M059J (cell line): ENCODE measurements at regions not wholly inside any gene's neighbourhood (a gene's known extent, or its start where the extent isn't known, plus 50 kb on each side); places are given as distances from the start of the nearest gene placed in this dataset.
A peak's percentile ranks its signal among the peaks of the same experiment; 100 is the strongest.
"Not testable (repeated sequence)": the region's sequence is repeated elsewhere in the genome, so short reads cannot be mapped to it uniquely, and the experiment has no call there.

Source experiments
- DNase-seq: peaks from one replicate; pipeline ENCODE4 v3.0.0-alpha.2; 2012; ENCODE audit warnings: low read depth

DNA sequence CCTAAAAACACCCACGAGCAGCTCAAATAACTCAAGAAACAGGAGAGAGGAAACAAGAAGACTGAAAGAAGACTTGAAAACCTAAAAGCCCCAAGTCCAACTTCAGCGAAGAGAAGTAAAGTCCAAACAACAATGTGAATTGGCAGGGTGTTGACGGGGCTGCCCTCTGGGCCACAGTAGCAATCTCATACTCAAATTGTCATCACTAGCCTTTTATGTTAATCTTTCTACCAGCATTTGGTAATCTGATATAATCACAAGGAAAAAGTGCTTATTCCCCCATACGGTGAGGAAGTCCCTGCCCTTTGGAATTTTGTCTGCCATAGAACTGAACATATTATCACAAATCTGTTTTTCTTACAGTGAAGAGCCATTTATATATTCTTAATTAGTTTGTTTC lies 51.5 kb upstream of the IFNE start:
- no peak for DNase-seq

DNA sequence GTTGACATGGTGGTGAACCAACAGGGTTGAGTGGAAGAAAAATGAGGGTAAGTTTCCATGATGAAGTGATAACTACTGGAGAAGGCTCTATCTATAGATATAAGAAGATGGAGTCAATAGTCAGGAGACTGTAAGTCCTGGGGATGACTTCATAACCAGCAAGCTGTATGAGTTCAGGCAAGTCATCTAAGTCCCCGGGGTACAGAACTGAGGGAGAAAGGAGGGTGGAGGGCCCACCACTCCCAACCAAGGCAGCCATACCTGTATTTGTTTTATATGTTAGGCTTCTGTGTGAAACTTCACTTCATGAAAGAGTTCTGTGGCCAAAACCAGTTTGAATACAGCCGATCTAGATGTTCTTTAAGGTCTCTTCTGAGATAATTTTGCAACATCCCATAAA lies 53.3 kb upstream of the IFNE start:
- no peak for DNase-seq

DNA sequence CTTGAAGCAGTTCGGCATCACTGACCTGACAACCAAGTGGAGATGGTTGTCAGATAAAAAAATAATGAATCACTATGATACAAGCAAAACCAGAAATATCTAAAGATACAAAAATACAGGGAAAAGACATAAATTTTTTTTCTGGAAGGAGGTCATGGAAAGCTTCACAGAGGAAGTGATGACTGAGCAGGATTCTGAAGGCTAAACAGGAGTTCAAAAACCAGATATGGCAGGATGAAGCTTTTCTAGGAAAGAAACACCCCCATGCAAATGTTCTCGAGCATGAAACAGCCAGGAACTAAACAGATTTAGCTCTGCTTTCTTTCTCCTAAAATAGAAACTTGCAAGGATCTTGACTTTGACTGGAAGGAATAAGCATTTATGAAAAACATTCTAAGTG lies 60.7 kb upstream of the IFNE start:
- DNase-seq: peak; percentile 45

DNA sequence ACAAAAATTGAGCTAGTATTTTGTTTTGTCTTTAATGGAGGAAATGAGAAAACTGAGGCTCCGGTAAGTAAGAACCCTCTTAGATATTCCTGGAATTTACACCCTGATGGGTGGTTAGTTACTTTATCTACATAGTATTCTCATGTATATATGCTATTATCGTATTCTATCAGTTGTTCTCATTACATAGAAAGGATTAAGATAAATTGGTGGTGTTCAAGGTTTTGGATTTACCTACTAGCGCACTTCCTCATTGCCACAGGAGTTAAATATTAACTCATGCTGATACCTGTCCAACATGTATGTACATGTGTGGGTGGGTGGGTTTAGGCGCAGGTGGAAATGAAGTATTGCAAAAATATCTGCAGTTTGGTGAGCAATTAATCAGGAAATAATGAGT lies 61.1 kb upstream of the IFNE start:
- no peak for DNase-seq

DNA sequence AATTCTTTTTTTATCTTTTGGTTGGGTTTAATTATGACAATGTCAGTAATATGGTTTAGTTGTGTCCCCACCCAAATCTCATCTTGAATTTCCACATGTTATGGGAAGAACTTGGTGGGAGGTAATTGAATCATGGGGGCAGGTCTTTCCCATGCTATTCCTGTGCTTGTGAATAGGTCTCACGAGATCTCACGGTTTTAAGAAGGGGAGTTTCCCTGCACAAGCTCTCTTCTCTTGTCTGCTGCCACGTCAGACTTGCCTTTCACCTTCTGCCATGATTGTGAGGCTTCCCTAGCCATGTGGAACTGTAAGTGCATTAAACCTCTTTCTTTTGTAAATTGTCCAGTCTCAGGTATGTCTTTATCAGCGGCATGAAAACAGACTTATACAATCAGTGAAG lies 61.7 kb upstream of the IFNE start:
- not testable (repeated sequence) for DNase-seq

DNA sequence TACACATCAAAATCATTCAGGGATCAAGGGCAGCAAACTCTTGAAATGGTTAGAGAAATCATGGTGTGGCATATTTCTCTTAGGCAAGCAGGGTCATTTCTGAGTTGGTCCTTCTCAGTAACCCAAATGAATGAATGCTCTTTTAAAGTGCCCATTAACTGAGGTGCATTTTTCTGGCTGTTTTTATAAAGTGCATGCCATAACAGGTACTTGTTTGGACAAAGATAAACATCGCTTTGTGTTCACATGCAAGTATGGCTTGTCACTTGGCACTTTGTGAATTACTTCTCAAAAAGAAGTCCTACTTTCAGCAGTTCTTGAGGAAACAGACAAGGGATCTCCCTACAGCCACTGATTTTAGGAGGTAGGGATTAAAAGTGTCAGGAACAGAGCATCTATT lies 64.8 kb upstream of the IFNE start:
- DNase-seq: no peak

DNA sequence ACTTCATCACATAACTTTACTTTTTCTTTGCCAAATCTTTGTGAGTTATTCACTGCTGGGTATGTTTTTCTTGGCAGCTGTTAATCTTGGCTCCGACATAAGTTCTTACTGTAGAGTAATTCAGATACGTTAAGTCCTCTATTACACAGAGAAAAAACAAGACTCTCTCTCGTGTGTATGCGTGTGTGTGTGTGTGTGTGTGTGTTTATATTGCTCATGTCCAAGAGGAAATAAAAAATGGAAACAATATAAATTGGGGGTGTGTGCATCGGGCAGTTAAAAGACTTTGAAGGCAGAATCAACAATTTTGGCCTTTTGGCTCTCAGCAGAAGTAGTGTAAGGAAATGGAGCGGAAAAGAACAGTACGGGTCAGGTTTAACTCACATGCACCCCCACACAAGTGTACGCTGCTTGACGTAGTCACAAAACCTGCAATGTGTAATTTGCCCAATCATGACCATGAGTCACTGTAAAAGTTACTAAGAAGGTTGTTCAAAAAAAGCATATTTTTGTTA lies 67.2 kb upstream of the IFNE start:
- peak; percentile 93 for DNase-seq

DNA sequence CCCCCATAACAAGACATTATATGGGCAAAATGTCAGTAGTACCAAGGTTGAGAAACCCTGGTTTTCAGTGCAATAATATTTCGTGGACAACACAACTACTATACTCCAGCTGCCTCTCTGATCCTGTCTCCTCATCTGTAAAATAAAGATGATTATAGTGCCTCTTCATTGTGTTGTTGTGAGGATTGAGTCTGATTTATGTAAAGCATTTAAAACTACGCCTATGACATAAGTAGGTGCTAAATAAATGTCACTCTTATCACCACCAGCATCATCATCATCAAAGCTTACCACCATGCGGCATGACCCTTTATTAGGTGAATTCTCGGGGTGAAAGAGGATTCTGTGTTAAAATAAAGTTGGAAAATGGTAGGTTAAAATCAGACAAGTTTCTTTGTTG lies 67.8 kb upstream of the IFNE start:
- DNase-seq: no peak

DNA sequence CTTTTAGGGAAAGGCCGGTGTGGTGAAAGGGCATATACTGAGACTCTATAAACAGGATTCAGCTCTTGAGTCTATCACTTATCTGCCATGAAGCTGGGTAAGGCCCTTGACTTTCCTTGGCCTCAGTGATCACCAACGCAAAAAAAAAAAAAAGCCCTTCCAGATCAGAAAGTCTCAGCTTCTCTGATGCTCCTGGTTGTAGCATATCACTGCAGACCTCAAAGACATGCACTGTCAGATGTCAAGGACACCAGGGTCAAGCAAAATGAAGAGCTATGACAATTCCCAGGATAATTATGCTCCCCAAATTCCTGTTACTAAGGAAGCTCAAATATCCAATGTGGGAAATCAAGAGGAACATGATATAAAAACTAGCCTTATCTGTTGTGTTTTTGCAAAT lies 68.3 kb upstream of the IFNE start:
- peak; percentile 34 for DNase-seq

DNA sequence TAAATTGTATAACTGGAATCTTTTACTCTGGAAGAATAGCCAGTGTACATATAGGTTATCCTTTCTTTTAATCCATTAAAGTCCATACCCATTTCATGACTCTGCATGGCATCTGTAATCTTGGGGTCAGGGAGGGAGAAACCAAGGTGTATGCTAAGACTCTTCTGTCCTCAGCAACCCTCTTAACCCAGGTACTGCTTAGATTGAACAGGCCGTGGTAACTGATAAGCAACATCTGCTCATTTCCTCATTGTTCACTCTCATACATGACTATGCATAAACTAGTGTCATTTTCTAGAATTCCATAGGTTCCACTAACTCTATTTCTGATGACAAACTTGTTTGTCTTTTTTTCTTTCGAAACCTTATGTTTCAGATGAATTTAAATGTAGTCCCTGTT lies 69.3 kb upstream of the IFNE start:
- peak; percentile 32 for DNase-seq

DNA sequence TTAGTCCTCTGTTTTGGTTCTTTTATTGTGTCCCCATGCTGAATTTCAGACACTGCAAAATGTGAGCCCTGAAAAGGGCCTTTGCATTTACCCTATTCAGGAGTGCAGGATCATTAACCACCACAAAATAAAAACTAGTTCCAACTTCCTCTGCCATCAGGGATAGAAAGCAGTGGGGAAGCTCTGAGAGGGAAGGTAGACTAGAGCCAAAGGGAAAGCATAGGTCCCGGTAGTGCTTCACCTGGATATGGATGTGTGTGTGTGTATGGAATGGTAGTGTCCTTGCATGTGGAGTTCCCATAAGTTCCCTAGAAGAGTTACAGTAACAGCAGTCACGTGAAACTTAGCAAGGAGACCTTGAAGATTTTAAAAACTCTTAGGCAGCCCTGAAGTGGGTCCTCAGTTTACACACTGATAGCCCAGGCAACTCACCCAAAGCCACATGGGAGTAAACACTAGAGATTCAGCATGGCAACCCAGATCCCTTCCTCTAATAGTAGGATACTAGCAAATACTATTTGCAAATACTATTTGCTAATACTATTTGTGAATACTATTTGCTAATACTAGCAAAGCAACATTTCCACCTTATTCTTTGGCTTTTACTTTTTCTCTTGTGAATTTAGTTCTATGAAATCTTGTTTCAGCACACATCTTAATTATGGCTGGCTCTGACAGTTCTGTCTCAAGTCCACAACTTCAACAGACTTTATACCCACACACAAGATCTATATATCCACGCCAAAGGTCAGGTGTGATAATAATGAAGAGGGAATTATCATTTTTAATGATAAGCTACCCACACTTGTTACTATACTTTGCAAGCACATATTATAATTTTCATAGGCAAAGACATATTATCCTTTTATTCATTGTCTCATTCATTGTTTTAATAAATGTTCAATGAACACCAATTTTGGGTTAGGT lies 70.4 kb upstream of the IFNE start:
- DNase-seq: peak; percentile 44

DNA sequence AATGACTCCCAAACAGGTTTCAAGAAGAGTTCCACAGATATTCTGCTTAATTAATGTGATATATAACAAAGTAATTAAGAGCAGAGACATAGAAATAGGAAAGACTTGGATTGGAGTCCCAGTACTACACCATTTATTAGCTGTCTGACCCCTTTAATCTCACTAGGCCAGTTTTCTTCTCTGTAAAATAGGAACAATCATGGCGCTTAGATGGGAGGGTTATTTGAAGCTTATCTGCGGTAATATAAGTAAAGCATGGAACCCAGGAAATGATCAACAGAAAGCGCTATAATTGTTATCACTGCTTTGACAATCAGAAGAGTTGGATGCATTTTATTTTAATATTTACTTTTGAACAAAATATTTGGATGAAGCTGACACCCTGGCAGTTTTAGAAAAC lies 71.3 kb upstream of the IFNE start:
- no peak for DNase-seq

DNA sequence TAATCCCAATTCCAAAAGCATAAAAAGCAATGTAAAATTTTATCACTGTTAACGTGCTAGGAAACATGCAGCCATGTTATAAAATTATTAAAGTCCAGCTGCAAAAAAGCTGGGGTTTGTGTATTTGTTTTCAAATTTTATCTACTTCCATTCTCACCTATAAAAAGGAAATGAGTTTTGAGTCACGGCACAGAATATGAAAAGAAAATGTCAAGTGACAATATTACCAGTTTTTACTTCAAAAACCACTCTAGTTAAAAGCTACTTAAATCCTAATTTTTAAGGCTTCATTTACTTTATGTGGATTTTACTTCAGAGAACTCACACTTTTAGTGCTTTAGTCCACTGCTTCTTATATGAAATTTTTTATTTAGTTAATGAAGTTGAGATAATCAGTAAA lies 72.7 kb upstream of the IFNE start:
- no peak for DNase-seq

DNA sequence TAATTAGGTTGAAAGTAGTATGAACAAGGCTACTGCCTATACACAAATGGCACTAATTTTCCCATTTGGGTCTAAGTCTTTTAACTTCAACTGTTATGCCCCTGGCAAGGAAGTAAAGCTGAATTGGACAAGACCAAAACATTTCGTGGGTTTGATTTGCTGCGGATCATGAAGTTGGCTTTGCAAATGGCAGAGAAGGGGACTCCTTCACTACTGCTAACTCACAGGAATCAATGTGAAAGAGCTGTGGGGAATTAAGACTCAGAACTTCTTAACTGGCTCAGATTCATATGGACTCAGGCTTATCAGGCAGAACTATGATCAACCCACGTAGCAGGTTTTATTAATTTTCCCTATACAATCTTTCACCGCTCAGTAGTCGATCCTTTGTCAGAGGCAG lies 73.8 kb upstream of the IFNE start:
- peak; percentile 74 for DNase-seq

DNA sequence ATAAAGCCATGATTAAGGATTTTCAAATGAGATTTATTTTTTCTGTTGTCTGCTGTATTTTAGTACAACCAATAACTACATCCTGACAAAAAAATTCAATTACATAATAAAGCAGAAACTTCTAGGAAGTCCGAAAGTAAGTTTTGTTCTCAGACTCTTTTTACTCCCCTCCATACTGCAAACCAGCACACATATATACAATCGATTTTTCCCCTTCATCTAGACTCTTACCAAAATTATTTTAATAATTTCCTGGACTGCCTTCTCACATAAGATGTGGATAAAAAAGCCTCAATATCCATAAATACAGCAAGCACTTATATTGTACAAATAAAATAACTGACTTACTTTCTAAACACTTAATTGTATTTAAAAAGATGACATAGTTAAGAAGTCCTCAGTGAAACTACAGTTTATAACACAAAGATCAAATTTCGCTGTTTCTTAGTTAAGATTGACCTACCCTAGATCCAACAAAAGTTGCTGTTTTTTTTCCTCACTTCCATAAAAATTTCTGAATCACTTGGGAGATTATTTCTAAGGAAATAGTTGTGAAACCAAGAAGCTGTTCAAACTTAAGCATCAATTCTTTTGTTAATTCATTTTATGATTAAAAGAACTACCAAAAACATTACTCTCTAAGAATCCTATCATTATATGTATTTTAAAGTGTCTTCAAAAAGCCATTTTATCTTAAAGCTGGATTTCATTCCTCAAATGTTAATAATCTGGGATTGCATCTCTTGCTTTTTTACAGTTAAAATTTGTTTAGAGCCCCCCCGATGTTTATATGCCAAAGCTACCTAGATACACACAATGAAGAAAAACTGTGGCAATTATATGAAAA lies 74.7 kb upstream of the IFNE start:
- DNase-seq: no peak

DNA sequence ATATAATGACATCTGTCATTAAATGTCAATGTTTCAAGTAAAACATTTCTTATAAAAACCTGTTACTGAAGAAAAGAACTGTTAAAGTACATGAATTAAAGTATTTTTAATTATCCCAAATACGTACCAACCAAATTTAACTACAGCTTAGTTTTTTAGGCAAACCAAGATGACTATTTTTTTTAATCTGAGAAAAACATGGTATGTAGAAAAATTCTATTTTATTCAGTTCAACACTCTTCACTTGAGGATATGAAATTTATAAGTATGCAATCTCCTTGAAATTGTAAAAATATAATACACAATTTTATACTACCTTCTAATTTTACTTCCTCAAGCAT lies 75.3 kb upstream of the IFNE start:
- no peak for DNase-seq

DNA sequence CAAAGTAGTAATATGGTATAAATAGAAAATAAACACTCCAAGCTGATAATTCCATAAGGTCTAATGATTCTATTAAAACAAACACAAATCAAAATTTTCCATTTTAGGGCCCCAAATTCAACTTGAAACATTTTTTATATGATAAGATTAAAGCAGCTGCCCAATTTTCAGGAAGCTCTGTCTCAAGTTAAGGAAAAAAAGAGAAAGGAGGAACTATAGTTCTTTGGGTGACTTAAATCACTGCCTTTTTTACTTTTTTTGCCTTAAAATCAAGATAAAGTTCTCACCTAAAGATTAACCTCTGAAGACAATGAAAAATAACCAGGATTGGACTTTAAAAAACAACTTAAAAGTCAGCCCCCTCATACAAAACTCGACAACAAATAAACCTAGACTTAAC lies 76.0 kb upstream of the IFNE start:
- DNase-seq: peak; percentile 22

DNA sequence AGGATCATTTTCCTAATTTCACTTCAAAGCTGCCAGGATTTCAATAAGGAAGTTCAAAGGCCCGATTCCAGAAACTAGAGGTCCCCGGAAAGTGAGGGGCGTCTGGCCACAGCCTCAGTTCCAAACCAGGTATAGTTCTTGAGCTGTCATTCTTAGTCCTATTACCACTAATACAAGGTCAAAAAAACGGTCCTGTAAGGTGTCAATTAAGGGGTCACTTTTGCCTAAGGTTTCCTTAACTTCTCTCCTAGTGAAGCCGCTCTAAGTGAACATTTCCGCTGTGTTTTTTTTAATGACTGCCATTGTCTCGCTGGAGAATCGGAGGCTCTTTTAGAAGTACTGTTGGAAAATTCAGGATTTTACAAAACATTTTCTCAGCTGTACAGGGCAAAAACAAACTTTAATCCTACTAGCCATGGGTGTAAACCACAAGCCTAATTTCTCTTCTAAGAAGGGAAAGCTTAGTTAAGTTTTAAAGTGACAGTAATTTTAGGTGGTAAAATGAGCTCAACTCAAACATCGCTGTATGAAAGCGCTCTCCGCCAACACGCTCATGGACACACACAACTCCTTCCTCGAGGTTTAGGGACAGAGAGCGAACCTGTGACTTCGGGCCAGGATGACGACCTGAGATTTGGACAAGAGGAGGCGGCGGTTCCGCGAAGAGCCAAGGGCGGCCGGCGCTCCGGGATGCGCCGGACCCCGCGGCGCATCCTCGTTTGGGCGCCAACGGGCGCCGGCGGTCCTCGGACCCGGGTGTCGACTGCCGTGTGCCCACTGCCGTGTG lies 76.7 kb upstream of the IFNE start:
- DNase-seq: peak; percentile 63

DNA sequence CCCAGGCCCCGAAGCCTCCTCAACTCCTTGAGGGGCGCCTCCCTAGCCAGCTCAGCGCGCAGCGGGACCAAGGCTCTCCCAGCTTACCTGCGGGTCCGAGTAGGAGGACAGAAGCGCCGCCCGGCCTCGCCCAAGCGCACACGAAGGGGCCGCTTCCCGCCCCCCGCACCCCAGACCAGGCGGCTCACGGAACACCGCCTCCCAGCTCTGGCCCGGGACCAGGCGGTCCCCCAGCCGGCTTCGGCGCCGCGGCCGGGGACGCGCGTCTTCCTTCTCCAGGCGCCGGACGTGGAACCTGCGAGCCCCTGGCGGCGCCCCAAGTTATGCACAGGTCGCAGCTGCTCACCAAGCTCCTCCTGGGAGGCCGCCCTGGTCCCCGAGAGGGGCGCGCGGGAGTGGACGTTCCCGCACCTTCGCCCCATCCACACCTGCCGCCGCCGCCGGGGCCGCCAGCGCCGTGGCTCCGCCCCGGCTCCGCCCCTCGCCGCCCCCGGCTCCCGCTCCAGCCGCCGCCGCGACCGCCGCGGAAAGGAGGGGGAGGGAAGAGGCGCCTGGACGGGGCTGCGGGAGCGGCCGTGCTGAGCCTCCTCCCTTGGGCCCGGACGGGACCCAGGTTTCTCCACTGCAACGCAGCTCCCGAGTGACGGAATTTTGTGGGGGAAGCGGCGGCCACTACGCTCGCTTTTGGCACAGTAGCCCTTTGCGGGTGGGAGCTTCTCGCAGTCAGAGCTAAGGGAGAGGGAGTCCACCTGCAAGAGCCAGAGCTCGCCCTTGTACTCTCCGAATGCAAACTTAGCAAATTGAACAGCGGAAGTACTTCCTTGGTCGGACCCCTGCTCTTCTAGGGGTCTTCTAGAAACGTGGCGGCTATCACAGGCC lies 77.5 kb upstream of the IFNE start:
- DNase-seq: peak; percentile 81

DNA sequence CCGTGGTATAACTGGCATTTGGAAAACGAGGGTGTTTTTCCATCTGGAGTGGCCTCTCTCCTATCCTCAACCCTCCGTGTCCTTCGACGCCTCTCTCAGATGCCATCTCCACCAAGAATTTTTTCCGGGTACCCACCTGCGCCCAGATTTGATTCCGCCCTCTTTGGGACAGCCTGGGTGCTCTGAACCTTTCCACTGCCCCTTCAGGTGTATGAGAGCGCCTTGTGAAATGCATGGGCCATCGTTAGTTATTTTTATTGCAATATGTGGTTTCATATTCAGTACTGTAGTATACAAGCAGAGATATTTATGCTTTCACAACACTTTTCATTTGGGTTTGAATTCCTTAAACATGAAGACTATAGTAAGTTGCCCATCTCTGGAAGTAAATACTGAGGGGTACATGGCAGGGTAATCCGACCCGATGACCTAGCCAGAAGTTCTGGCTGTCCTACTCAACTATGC lies 78.2 kb upstream of the IFNE start:
- no peak for DNase-seq

DNA sequence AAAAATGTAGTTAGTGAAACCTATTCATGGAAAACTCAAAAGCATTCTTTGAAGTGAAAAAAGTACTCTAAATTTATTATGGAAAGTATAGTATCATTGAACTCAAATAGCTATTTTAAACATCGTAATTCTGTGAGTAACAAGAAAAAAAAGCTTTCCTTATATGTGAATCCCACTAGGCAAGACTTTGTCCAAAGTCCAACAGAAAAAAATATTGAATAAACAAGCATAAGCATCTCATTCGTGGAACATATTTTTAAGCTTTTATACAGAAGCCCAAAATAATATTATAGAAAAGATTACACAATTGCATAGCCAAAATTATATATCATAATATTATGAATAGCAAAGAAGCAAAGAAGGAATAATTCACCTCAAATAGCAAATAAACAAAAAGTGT lies 79.4 kb upstream of the IFNE start:
- no peak for DNase-seq
